ENCODE measurements at regions not wholly inside any gene's neighbourhood (a gene's known extent, or its start where the extent isn't known, plus 50 kb on each side); places are given as distances from the start of the nearest gene placed in this dataset.

DNA sequence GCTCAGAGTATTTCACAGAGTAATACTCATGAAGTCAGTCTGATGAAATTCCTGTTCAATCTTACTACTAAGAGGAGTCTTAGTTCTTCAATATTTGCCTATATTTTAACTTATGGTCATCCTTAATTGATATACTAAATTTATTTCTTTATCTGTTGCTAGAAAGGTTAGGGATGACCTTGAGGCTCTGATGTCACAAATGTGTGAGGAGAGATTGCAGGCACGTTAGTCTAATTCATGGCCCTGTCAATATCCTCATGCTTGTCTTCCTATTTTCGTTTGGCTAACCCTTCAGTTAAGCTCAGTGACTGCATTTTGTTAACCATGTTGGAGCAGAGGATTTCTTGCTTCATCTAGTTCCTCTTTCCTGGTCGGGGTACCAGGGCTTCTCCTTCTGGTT, 704.7 kb upstream of the COBL start:
- DNase-seq: no peak

GRCh38 chr7:52018680-52019054, 702.1 kb upstream of the COBL start:
- intact Hi-C loops (cut with DNase I): no loop called here
- no peak overlapping the region for H3K4me3 ChIP-seq
- DNase-seq (no peak), ATAC-seq (no peak)
- no peaks in the 10 kb centered on the region for H3K4me1 ChIP-seq
- H3K9me3 ChIP-seq: no peaks in the 10 kb centered on the region
- no peaks in the 10 kb centered on the region for H3K36me3 ChIP-seq
- no peak for TF ChIP-seq CTCF (IDR thresholded peaks at IDR 0.05)
- H3K27me3 ChIP-seq: no peaks in the 10 kb centered on the region
- H3K27ac ChIP-seq: no peak overlapping the region

More for the DNA sequence above, 704.7 kb upstream of the COBL start:
- no peak for ATAC-seq
- no peak for TF ChIP-seq CTCF (IDR thresholded peaks at IDR 0.05)
- Histone ChIP-seq H3K27me3 (no peaks in the 10 kb centered on the region), H3K27ac (no peak overlapping the region), H3K9me3 (no peaks in the 10 kb centered on the region), H3K4me1 (no peaks in the 10 kb centered on the region), H3K4me3 (no peak overlapping the region), H3K36me3 (no peaks in the 10 kb centered on the region)
- intact Hi-C loops (cut with DNase I): no loop called here

DNA sequence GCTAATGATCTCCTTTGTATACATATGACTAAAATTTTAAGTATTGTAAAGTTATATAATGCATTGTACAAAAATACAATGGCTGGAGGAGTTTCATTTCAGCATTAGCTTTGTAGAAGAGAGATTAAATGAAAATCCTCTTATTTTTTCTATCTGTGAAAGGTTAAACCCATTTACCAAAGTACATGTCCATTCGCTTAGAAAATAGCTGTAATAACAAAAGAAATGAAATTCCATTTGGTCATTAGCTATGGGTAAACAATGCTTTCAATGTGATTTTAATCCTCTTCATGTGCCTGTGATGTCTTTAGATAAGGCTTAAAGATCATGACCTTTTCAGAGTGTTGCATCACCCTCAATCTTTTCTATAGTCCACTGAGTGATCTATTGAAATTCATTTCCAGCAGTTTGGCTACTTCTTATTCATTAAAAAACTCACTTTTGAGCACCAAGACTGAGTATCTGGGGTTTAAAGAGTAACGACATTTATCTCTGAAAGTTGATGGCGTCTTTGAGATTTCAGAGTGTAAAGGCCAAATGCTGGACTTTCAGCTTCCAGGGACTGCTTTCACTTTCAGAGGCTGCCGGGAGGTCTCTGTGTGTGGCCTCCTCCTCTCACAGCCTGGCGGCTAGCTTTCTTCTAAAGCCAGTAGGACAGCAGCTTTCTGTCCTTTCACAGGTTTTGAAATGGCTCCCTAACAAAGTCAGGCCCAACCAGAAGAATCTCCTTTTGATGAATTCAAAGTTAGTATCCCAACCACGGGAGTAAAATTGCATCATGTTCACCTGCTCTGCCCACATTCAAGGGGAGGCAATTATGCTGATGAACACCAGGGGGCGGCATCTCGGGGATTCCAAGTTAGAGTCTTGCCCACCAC, 701.4 kb upstream of the COBL start:
- Histone ChIP-seq H3K4me1 (no peaks in the 10 kb centered on the region), H3K27ac (no peak overlapping the region), H3K36me3 (no peaks in the 10 kb centered on the region), H3K9me3 (no peaks in the 10 kb centered on the region), H3K4me3 (peak overlapping the region; percentile 29), H3K27me3 (no peaks in the 10 kb centered on the region)
- DNase-seq: no peak
- ATAC-seq: peak; percentile 80
- intact Hi-C loops (cut with DNase I): no loop called here
- TF ChIP-seq CTCF (IDR thresholded peaks at IDR 0.05): peak; percentile 51

DNA sequence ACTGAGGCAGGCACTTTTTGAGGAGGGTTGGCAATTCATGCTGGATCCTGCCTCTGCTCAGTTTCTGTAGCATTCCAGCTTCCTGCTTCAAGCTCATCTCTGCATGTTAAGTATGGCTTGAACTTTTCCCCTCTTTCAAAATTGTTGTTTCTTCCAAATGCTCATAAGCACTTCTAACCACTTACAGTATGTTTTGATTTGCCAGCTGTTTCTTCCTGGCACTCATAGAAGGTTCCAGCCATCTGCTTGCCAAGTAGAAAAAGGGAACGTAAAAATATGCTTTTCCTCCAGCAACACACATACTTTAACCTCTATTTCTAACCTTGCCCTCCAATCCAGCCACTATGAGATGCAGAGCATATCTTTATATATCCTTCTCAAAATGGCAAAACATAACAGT, 692.6 kb upstream of the COBL start:
- H3K4me3 ChIP-seq: no peak overlapping the region
- TF ChIP-seq CTCF (IDR thresholded peaks at IDR 0.05): no peak
- no peak overlapping the region for H3K27ac ChIP-seq
- H3K36me3 ChIP-seq: no peaks in the 10 kb centered on the region
- no peaks in the 10 kb centered on the region for H3K9me3 ChIP-seq
- no peaks in the 10 kb centered on the region for H3K27me3 ChIP-seq
- intact Hi-C loops (cut with DNase I): no loop called here
- H3K4me1 ChIP-seq: no peaks in the 10 kb centered on the region
- DNase-seq (no peak), ATAC-seq (no peak)

- Histone ChIP-seq H3K4me3 (no peak overlapping the region), H3K9me3 (no peaks in the 10 kb centered on the region), H3K4me1 (no peaks in the 10 kb centered on the region), H3K27ac (no peak overlapping the region), H3K36me3 (no peaks in the 10 kb centered on the region), H3K27me3 (no peaks in the 10 kb centered on the region)
- DNase-seq: no peak
- no peak for TF ChIP-seq CTCF (IDR thresholded peaks at IDR 0.05)
- ATAC-seq: no peak
- intact Hi-C loops (cut with DNase I): no loop called here
Observed at GRCh38 chr7:52006674-52007073, 690.1 kb upstream of the COBL start.
